ENCODE measurements at regions not wholly inside any gene's neighbourhood (a gene's known extent, or its start where the extent isn't known, plus 50 kb on each side); places are given as distances from the start of the nearest gene placed in this dataset.
A peak's percentile ranks its signal among the peaks of the same experiment; 100 is the strongest.

- Histone ChIP-seq H3K9me2 (replicated peaks; ENCODE audit: low read depth, low read length) (no peaks in the 10 kb centered on the region), H2AFZ (ENCODE audit: low read length) (no peak overlapping the region), H3K4me2 (ENCODE audit: low read depth, low read length, poor library complexity, severe bottlenecking) (no peak overlapping the region), H3K27me3 (ENCODE audit: insufficient read depth, low read length, poor library complexity, severe bottlenecking) (no peaks in the 10 kb centered on the region), H4K20me1 (ENCODE audit: insufficient read depth, low read length, poor library complexity, severe bottlenecking) (no peaks in the 10 kb centered on the region), H3F3A (ENCODE audit: low read depth) (no peaks in the 10 kb centered on the region), H3K4me3 (ENCODE audit: low read length, poor library complexity, severe bottlenecking) (no peak overlapping the region), H3K79me2 (ENCODE audit: insufficient read depth, low read length) (no peaks in the 10 kb centered on the region), H3K4me1 (ENCODE audit: insufficient read depth, low read length, poor library complexity, severe bottlenecking) (peaks cover 38% of the 10 kb centered on the region), H3K9me3 (ENCODE audit: insufficient read depth, low read depth, low read length) (no peaks in the 10 kb centered on the region), H3K9ac (ENCODE audit: low read depth, low read length, poor library complexity, severe bottlenecking) (no peak overlapping the region), H3K36me3 (ENCODE audit: insufficient read depth, low read length) (no peaks in the 10 kb centered on the region)
- TF ChIP-seq EZH2phosphoT487 (IDR thresholded peaks at IDR 0.05; ENCODE audit: borderline replicate concordance) = no peak
- TF ChIP-seq CTCF (conservative IDR thresholded peaks at IDR 0.05; ENCODE audit: low read length) = no peak
Measured at GRCh38 chr18:24958001-24958400, 394.0 kb downstream of the ZNF521 start.

- Histone ChIP-seq H4K20me1 (ENCODE audit: insufficient read depth, low read length, poor library complexity, severe bottlenecking) (no peaks in the 10 kb centered on the region), H3K4me2 (ENCODE audit: low read depth, low read length, poor library complexity, severe bottlenecking) (peak overlapping the region; percentile 42), H2AFZ (ENCODE audit: low read length) (peak overlapping the region; percentile 80), H3K79me2 (ENCODE audit: insufficient read depth, low read length) (no peaks in the 10 kb centered on the region), H3K36me3 (ENCODE audit: insufficient read depth, low read length) (no peaks in the 10 kb centered on the region), H3K9ac (ENCODE audit: low read depth, low read length, poor library complexity, severe bottlenecking) (no peak overlapping the region), H3K27me3 (ENCODE audit: insufficient read depth, low read length, poor library complexity, severe bottlenecking) (no peaks in the 10 kb centered on the region), H3F3A (ENCODE audit: low read depth) (peaks cover 4% of the 10 kb centered on the region), H3K4me3 (ENCODE audit: low read length, poor library complexity, severe bottlenecking) (peak overlapping the region; percentile 26), H3K9me2 (replicated peaks; ENCODE audit: low read depth, low read length) (no peaks in the 10 kb centered on the region), H3K4me1 (ENCODE audit: insufficient read depth, low read length, poor library complexity, severe bottlenecking) (peaks cover 40% of the 10 kb centered on the region), H3K9me3 (ENCODE audit: insufficient read depth, low read depth, low read length) (no peaks in the 10 kb centered on the region)
- TF ChIP-seq EZH2phosphoT487 (IDR thresholded peaks at IDR 0.05; ENCODE audit: borderline replicate concordance) (no peak), CTCF (conservative IDR thresholded peaks at IDR 0.05; ENCODE audit: low read length) (no peak)
Measured at GRCh38 chr18:24959051-24959476, 392.9 kb downstream of the ZNF521 start.

GRCh38 chr18:24964216-24964615 is 387.8 kb downstream of the ZNF521 start:
- H3K4me1 ChIP-seq (ENCODE audit: insufficient read depth, low read length, poor library complexity, severe bottlenecking) = peaks cover 40% of the 10 kb centered on the region
- no peaks in the 10 kb centered on the region for H3K79me2 ChIP-seq (ENCODE audit: insufficient read depth, low read length)
- H3K36me3 ChIP-seq (ENCODE audit: insufficient read depth, low read length) = no peaks in the 10 kb centered on the region
- H3K9me2 ChIP-seq (replicated peaks; ENCODE audit: low read depth, low read length) = no peaks in the 10 kb centered on the region
- TF ChIP-seq EZH2phosphoT487 (IDR thresholded peaks at IDR 0.05; ENCODE audit: borderline replicate concordance) (no peak), CTCF (conservative IDR thresholded peaks at IDR 0.05; ENCODE audit: low read length) (peak; percentile 21; the same call in 1 of the 2 replicates)
- H3K4me2 ChIP-seq (ENCODE audit: low read depth, low read length, poor library complexity, severe bottlenecking) = peak overlapping the region; percentile 24
- H3F3A ChIP-seq (ENCODE audit: low read depth) = peaks cover 4% of the 10 kb centered on the region
- H4K20me1 ChIP-seq (ENCODE audit: insufficient read depth, low read length, poor library complexity, severe bottlenecking) = no peaks in the 10 kb centered on the region
- H2AFZ ChIP-seq (ENCODE audit: low read length) = peak overlapping the region; percentile 85
- H3K27me3 ChIP-seq (ENCODE audit: insufficient read depth, low read length, poor library complexity, severe bottlenecking) = no peaks in the 10 kb centered on the region
- H3K4me3 ChIP-seq (ENCODE audit: low read length, poor library complexity, severe bottlenecking) = no peak overlapping the region
- H3K9ac ChIP-seq (ENCODE audit: low read depth, low read length, poor library complexity, severe bottlenecking) = no peak overlapping the region
- H3K9me3 ChIP-seq (ENCODE audit: insufficient read depth, low read depth, low read length) = no peaks in the 10 kb centered on the region

All from Loucy (cell line).